CD4-positive, alpha-beta T cell treated with Interleukin-17A for 1 hour (primary cell): ENCODE measurements at regions not wholly inside any gene's neighbourhood (a gene's known extent, or its start where the extent isn't known, plus 50 kb on each side); places are given as distances from the start of the nearest gene placed in this dataset.
A peak's percentile ranks its signal among the peaks of the same experiment; 100 is the strongest.

Experiments
- DNase-seq: peaks from one replicate; pipeline ENCODE4 v3.0.0-alpha.2; 2020

- DNase-seq = no peak
Observed at GRCh38 chr15:68871507-68871906, 50.8 kb upstream of the ANP32A start.

- DNase-seq = no peak
Observed at GRCh38 chr15:68874788-68875187, 54.1 kb upstream of the ANP32A start.

GRCh38 chr15:68875377-68876116 is 54.8 kb upstream of the SPESP1 start:
- peak; percentile 86 for DNase-seq

- DNase-seq = no peak
Observed at GRCh38 chr15:68877626-68878025, 52.7 kb upstream of the SPESP1 start.

GRCh38 chr15:68880382-68880781 is 49.9 kb upstream of the SPESP1 start:
- no peak for DNase-seq
